ENCODE measurements at regions not wholly inside any gene's neighbourhood (a gene's known extent, or its start where the extent isn't known, plus 50 kb on each side); places are given as distances from the start of the nearest gene placed in this dataset.
"Not testable (repeated sequence)": the region's sequence is repeated elsewhere in the genome, so short reads cannot be mapped to it uniquely, and the experiment has no call there.

- no peaks in the 10 kb centered on the region for H3K27me3 ChIP-seq (ENCODE audit: insufficient read depth, poor library complexity, severe bottlenecking)
- no peak overlapping the region for H3K27ac ChIP-seq (replicated peaks)
- no peak overlapping the region for H3K4me3 ChIP-seq (replicated peaks; ENCODE audit: insufficient read depth, low read length)
- DNase-seq (ENCODE audit: low read depth in 1 of 2, low spot score in 1 of 2), result no peak
- no peak for TF ChIP-seq GABPA (IDR thresholded peaks at IDR 0.05; ENCODE audit: low read depth)
- TF ChIP-seq SPI1 (IDR thresholded peaks at IDR 0.05; ENCODE audit: borderline replicate concordance, low read depth), result no peak
- TF ChIP-seq POLR2AphosphoS5 (IDR thresholded peaks at IDR 0.05; ENCODE audit: low read depth), result no peak
- TF ChIP-seq CTCF (IDR thresholded peaks at IDR 0.05; ENCODE audit: insufficient read depth, low read length), result no peak
- TF ChIP-seq, protein P1, sequence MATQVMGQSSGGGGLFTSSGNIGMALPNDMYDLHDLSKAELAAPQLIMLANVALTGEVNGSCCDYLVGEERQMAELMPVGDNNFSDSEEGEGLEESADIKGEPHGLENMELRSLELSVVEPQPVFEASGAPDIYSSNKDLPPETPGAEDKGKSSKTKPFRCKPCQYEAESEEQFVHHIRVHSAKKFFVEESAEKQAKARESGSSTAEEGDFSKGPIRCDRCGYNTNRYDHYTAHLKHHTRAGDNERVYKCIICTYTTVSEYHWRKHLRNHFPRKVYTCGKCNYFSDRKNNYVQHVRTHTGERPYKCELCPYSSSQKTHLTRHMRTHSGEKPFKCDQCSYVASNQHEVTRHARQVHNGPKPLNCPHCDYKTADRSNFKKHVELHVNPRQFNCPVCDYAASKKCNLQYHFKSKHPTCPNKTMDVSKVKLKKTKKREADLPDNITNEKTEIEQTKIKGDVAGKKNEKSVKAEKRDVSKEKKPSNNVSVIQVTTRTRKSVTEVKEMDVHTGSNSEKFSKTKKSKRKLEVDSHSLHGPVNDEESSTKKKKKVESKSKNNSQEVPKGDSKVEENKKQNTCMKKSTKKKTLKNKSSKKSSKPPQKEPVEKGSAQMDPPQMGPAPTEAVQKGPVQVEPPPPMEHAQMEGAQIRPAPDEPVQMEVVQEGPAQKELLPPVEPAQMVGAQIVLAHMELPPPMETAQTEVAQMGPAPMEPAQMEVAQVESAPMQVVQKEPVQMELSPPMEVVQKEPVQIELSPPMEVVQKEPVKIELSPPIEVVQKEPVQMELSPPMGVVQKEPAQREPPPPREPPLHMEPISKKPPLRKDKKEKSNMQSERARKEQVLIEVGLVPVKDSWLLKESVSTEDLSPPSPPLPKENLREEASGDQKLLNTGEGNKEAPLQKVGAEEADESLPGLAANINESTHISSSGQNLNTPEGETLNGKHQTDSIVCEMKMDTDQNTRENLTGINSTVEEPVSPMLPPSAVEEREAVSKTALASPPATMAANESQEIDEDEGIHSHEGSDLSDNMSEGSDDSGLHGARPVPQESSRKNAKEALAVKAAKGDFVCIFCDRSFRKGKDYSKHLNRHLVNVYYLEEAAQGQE (IDR thresholded peaks at IDR 0.05; ENCODE audit: insufficient replicate concordance, low read depth), result no peak
These were observed 192.8 kb upstream of the PRSS58 start for GRCh38 chr7:142450695-142451094.

GRCh38 chr7:142450206-142450605 is 192.3 kb upstream of the PRSS58 start:
- Histone ChIP-seq H3K4me3 (replicated peaks; ENCODE audit: insufficient read depth, low read length) (no peak overlapping the region), H3K27ac (replicated peaks) (no peak overlapping the region), H3K27me3 (ENCODE audit: insufficient read depth, poor library complexity, severe bottlenecking) (no peaks in the 10 kb centered on the region)
- no peak for TF ChIP-seq POLR2AphosphoS5 (IDR thresholded peaks at IDR 0.05; ENCODE audit: low read depth)
- TF ChIP-seq, protein P1 (IDR thresholded peaks at IDR 0.05; ENCODE audit: insufficient replicate concordance, low read depth), result no peak
- DNase-seq (ENCODE audit: low read depth in 1 of 2, low spot score in 1 of 2), result no peak

DNA sequence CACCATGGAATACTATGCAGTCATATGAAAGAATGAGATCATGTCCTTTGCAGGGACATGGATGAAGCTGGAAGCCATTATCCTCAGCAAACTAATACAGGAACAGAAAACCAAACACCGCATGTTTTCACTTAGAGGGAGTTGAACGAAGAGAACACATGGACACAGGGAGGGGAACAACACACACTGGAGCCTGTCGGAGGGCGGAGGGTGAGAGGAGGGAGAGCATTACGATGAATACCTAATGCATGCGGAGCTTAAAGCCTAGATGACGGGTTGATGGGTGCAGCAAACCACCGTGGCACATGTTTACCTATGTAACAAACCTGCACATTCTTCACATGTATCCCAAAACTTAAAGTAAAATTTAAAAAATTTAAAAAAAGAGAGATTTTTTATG is 191.0 kb upstream of the PRSS58 start:
- not testable (repeated sequence) for H3K27me3 ChIP-seq (ENCODE audit: insufficient read depth, poor library complexity, severe bottlenecking); H3K4me3 ChIP-seq (replicated peaks; ENCODE audit: insufficient read depth, low read length); H3K27ac ChIP-seq (replicated peaks); DNase-seq (ENCODE audit: low read depth in 1 of 2, low spot score in 1 of 2)

- no peak for TF ChIP-seq SPI1 (IDR thresholded peaks at IDR 0.05; ENCODE audit: borderline replicate concordance, low read depth)
- TF ChIP-seq CTCF (IDR thresholded peaks at IDR 0.05; ENCODE audit: insufficient read depth, low read length), result no peak
- TF ChIP-seq GABPA (IDR thresholded peaks at IDR 0.05; ENCODE audit: low read depth), result no peak
- no peak for TF ChIP-seq POLR2AphosphoS5 (IDR thresholded peaks at IDR 0.05; ENCODE audit: low read depth)
- TF ChIP-seq, protein P1 (IDR thresholded peaks at IDR 0.05; ENCODE audit: insufficient replicate concordance, low read depth), result no peak
- no peaks in the 10 kb centered on the region for H3K27me3 ChIP-seq (ENCODE audit: insufficient read depth, poor library complexity, severe bottlenecking)
- H3K27ac ChIP-seq (replicated peaks), result no peak overlapping the region
- no peak for DNase-seq (ENCODE audit: low read depth in 1 of 2, low spot score in 1 of 2)
- H3K4me3 ChIP-seq (replicated peaks; ENCODE audit: insufficient read depth, low read length), result no peak overlapping the region
These were observed 189.9 kb upstream of the PRSS58 start for GRCh38 chr7:142447762-142448161.
